ENCODE measurements at regions not wholly inside any gene's neighbourhood (a gene's known extent, or its start where the extent isn't known, plus 50 kb on each side); places are given as distances from the start of the nearest gene placed in this dataset.

DNA sequence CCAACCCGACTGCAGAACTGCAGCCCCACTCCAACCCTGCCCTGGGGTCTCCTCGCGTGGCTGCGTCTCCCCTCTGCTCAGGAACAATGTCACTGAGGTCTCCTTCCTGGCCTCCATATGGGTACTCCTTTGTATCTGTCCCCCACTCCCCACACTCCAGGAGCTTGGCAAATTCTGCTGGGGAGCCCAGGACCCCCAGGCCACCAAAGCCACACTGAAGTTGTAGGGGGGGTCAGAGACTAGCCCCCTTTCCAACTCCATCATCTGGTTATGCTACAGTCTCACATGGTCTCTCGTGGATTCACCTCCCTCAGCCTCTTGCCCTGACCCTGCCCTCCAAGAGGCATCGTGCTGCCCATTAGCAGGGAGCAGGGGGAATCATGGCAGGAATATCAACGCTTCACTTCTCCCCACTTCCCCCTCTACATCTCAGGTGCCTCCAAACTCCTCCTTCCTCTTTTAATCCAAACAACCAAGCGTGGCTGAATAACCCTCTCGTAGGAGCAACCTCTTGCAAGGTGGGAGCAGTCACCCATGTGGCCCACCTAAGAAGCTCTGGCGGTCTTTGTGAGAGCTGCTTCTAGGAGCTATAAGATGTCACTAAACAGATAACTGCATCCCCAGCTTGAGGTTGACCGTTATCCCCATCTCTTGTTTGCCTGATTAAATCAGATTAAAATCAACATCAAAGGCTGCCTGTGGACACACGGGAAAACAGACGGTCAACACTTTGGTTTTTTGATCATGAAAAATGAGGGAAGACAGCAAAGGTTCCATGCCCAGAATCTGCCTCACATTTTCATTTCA lies 86.4 kb downstream of the MIS18A start:
- TF ChIP-seq, protein P1, sequence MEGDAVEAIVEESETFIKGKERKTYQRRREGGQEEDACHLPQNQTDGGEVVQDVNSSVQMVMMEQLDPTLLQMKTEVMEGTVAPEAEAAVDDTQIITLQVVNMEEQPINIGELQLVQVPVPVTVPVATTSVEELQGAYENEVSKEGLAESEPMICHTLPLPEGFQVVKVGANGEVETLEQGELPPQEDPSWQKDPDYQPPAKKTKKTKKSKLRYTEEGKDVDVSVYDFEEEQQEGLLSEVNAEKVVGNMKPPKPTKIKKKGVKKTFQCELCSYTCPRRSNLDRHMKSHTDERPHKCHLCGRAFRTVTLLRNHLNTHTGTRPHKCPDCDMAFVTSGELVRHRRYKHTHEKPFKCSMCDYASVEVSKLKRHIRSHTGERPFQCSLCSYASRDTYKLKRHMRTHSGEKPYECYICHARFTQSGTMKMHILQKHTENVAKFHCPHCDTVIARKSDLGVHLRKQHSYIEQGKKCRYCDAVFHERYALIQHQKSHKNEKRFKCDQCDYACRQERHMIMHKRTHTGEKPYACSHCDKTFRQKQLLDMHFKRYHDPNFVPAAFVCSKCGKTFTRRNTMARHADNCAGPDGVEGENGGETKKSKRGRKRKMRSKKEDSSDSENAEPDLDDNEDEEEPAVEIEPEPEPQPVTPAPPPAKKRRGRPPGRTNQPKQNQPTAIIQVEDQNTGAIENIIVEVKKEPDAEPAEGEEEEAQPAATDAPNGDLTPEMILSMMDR (optimal IDR thresholded peaks at IDR 0.05 in 1 of 3, IDR thresholded peaks at IDR 0.05 in 1 of 3, conservative IDR thresholded peaks at IDR 0.05 in 1 of 3; ENCODE audit: extremely low read depth in 1 of 3, insufficient read depth in 2 of 3, low read length in 3 of 3): no peak
- TF ChIP-seq EZH2 (IDR thresholded peaks at IDR 0.05; ENCODE audit: low read length): no peak

All from keratinocyte (primary cell).